ENCODE measurements at regions not wholly inside any gene's neighbourhood (a gene's known extent, or its start where the extent isn't known, plus 50 kb on each side); places are given as distances from the start of the nearest gene placed in this dataset.
"Not testable (repeated sequence)": the region's sequence is repeated elsewhere in the genome, so short reads cannot be mapped to it uniquely, and the experiment has no call there.

DNA sequence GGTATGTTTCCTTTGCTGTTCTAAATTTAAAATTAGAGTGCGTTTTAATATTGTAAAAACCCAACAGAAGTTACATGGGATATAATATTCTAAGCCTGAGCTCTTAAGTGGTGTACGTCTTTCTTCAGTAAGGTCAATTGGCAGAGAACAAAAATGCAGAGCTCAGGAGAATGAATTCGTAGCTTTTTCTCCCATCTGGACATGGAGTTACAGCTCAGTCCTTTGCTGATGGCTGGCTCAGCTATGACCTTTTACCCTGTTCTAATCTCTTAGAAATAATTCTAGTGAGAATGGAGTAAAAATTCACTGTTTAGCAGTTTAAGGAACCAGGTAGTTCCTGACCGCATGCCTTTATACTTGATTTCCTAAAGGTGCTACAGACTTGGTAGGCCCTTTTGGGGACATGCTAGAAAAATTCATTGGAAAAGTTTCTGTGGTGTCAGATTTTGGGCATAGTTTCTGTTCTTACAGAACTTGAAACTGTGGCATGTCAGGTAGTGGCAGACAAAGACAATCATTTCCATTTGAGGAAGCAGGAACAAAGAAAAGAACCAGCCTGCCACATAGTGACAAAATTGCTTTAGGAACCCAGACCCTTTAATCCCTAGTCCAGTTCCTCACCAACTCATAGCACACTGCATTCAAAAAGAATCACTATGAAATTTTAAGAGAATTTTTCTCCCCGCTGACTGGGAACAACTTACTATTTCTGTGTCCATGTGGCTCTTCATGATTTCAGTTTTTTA, 566.8 kb upstream of the ZNF804A start:
- no peak for DNase-seq

DNA sequence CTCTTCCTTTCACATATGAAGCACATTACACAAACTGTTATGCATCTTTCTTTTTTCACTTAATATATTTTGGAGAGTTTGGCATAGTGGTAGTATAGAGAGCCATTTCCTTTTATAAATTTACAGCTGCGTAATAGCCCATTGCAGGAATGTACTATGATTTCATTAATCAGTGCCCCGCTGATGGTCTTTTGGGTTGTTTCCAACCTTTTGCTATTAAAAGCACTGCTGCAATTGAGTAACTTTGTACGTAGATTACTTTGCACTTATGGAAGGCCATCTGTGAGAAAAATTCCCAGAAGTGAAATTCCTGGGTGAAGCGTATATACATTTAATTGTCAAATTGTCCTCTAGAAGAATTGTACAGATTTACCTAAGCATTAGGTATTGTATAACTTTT, 565.3 kb upstream of the ZNF804A start:
- DNase-seq, result no peak

DNA sequence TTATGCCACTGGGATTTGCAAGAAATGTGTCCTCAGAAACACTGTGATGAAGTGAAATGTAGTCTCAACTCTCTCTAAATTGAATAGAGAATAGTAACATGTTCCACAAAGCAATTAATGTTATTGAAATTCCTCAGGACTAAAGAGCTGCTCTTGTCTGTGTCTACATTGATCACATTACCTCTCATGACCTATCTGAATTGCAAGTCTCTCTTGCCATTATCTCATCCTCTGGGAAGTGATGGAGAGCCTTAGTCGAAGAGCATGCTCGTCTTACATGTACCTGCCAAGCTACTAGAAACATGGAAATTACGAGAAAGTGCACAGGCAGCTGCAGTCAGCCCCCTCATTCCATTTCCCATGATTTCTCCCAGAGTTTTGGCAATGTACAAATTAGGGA, 561.1 kb upstream of the ZNF804A start:
- no peak for DNase-seq

DNA sequence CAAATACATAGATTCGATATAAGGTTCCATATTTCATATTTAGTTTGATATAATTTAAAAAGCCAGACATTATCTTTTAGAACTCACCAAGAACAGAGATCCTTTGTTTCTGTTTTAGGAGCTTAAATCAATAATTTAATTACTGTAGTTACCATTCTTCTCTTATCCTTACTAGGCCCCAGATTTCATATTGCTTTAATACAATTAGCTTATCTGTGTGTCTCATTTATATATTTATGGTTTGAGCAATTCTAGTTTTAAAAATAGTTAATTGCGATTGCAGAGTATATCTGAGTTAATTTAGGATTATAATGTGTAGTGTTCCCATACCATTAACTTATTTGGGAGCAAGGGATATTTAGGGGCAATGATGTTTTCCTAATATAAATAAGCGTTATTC, 558.8 kb upstream of the ZNF804A start:
- no peak for DNase-seq

DNA sequence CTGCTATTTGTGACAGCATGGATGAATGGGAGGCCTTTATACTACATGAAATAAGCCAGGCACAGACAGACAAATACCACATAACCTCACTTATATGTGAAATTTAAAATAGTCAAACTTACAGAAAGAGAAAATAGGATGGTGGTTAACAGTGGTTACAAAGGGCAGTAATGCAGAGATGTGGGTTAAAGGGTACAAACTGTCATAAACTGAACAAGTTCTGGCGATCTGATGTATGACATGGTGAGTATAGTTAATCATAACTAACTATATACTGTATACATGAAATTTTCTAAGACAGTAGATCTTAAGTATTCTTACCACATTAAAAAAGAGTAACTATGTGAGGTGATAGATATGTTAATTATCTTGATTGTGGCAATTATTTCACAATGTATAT, 558.1 kb upstream of the ZNF804A start:
- DNase-seq, result no peak

DNA sequence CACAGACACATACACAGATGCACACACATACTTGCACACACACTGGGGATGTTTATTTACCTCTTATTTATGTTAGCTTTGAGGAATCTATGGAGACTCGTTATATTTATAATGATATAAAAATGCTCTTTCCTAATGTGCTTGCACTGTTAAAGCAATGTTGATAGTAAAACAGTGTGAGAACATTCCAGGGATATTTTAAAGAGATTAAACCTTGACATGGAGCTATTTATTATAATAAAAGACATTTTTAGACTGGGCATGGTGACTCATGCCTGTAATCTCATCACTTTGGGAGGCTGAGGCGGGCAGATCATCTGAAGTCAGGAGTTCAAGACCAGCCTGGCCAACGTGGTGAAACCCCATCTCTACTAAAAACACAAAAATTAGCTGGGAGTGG, 557.3 kb upstream of the ZNF804A start:
- DNase-seq, result no peak

DNA sequence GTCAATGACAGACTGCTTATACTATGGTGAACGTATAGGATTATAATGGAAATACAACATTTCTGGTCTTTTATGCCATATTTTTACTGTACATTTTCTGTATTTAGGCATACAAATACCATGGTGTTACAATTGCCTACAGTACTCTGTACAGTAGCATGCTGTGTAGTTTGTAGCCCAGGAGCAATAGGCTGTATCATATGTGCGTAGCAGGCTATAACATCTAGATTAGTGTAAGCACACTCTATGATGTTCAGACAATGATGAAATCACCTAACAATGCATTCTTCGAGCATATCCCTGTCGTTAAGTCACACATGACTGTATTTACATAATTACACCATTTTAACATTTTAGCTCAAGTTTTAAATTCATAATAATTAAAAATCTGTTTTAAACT, 556.6 kb upstream of the ZNF804A start:
- no peak for DNase-seq

DNA sequence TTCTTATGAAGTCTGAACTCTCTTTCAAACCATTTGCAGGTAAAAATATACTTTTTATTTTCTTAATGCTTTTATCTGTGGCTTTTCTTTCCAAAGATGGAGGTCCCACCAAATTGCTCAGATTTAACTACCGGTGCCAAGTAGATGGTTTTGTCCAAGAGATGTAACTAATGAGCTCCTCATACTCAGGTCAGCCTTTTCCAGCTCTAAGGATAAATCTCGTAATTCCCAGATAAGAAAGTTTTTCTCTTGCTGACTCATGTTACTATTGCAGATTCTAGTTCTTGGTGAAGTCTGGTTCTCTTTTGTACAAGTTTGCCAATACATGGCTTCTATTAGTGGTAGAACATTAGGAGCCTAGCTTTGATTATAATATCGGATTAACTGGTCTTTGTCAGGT, 550.8 kb upstream of the ZNF804A start:
- DNase-seq, result no peak

DNA sequence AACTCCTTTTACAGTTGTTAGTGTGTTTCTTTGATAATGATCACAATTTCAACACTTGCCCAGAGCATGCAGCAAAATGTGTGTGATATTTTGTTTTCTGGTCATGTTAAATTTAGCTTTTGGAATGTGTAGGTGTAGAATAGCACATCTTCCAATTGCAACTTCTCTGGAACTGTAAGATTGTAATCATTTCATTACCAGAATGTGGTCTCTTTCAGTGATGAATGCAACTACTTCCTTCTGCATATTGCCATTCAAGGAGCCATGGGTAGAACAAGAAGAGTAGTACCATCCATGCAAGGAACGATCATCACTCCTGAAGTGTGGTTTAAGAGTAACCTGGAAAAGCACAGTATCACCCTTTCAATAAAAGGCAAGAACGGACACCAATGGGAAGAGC, 548.8 kb upstream of the ZNF804A start:
- DNase-seq, result no peak

DNA sequence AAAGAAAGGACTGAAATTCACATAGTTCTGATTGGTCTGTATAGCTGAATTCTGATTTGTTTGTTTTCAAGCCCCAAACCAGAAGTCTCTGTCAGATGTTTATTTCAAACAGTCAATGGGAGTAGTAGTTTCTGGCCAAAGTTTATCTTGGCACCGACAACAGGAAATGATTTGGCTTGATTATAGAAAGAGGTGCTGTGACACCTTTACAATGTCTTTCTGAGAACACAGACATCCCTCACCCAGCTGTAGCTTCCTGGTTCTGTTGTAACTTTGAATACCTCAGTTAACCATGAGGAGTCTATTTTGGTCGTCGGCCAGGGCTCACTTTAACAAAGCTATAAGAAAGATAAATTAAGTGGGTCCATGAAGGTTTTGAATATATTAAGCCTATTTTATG, 545.0 kb upstream of the ZNF804A start:
- peak; percentile 78 for DNase-seq

DNA sequence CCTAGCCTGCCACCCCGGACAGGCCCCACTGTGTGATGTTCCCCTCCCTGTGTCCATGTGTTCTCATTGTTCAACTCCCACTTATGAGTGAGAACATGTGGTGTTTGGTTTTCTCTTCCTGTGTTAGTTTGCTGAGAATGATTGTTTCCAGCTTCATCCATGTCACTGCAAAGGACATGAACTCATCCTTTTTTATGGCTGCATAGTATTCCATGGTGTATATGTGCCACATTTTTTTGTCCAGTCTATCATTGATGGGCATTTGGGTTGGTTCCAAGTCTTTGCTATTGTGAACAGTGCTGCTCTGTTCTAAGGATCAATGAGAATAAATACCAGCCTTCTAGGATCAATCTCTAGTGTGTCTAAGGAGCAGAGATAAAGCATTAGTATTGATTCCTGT, 543.9 kb upstream of the ZNF804A start:
- not testable (repeated sequence) for DNase-seq

DNA sequence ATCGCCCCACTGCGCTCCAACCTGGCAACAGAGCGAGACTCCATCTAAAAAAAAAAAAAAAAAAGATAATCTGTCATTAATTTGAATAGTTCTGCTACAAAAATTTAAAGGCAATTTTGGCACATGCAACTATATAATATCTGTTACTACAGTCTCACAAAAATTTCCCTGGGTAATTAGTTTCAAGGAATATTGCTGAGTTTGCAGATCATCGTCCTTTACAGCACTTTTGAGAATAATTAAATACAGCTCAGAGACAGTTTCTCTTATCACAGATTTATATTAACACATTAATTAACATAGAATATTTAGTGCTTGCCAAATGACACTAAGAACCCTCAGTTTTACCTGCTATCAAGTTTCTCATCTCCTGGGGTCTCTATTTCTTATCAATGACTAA, 540.4 kb upstream of the ZNF804A start:
- no peak for DNase-seq

DNA sequence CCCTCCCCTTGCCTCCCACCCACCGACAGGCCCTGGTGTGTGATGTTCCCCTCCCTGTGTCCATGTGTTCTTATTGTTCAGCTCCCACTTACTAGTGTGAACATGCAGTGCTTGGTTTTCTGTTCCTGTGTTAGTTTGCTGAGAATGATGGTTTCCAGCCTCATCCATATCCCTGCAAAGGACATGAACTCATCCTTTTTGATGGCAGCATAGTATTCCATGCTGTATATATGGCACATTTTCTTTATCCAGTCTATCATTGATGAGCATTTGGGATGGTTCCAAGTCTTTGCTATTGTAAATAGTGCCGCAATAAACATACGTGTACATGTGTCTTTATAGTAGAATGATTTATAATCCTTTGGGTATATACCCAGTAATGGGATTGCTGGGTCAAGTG, 538.1 kb upstream of the ZNF804A start:
- not testable (repeated sequence) for DNase-seq

DNA sequence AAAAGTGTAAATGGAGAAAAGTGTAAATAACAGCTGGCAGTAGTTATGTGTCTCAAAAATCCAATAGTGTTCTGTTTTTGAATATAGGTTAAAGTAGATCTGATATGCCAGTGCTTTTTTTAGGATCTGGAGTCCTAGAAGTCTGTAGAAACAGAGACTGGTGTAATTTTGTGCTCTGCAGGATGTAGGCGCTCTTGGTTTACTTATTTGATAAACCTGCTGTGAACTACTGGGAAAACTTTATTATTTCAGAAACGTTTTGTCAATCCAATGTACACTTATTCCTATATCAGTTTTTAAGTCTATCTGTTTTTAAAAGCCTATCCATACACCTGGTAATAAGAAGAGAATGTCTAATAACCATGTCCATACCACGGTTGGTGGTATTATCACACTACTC, 530.8 kb upstream of the ZNF804A start:
- DNase-seq, result no peak

DNA sequence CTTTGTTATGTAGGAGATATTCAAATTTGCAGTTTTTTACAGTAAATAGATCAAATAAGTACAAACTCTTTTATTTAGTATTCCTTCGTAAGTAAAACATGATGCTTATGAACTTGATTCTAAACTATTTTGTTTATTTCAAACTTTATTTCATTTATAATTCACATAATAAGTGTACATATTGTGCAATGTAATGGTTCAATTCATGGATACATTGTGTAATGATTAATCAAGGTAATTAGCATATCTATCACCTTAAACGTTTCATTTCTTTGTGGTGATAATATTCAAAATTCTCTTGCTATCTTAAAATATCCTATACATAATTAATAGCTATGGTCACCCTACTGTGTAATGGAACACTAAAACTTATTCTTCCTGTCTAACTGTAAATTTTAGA, 525.9 kb upstream of the ZNF804A start:
- no peak for DNase-seq

DNA sequence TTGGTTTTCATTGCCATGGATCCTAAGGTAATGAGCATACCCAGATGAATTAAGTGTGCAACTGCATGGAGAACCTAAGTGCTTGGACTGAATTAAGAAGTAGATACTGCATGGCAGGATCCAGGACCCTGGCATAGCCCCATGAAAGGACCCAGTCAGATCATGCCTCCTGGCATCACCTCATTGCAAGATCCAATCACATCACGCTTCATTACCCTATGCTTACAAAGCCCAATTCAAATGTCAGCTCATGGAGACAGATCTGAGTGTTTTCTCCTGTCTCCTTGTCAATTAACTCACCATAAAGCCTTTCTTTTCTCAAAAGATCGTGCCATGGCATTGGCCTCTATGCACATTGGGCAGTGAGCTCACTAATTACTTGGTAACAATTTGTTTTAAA, 519.8 kb upstream of the ZNF804A start:
- no peak for DNase-seq

DNA sequence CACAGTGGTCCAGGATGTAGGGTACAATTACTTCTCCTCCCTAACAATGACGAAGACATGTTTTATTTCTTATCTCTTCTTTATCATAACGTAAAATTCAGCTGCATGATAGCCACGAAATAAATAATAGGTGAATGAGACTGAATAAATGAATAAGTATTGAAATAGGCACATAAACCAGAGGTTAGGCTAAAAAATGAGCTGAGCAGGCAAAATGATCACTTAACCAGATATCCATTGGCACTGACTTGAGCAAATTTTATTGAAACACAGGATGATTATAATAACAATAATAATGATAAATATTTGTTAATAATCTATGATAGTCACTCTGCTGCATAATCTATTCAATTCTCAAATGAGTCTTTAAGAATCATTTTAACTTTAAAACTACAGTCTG, 506.9 kb upstream of the ZNF804A start:
- no peak for DNase-seq

DNA sequence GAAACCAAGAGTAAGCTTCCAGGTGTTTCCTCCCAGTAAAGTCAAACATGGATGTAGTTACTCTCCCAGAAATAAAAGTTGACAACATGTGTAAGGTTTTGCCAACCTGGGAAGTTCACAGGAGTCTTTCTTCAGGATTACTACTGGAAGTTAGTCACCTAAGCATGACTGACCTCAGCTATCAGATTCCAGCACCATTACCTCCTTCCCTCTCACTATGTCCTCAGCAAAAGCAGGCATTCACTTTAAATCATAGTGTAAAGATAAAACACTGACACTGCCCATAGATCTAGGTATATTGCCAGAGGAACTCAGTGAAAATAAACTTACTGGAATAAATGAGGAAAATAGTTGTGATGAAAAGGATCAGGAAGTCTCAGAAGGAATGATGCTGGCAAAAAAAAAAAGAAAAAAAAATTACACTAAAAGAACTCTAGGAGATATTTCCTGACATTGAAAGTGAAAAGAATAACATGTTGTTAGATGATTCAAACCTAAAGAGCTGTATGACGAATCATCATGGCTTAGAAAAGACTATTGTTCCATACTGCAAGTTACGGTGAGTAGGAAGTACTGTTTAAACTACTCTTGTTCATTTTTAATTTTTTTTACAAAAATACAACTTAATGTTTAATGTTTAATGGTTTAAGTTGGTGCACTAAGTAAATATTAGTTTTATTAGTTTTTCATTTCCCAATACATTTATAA, 484.5 kb upstream of the ZNF804A start:
- DNase-seq, result no peak

DNA sequence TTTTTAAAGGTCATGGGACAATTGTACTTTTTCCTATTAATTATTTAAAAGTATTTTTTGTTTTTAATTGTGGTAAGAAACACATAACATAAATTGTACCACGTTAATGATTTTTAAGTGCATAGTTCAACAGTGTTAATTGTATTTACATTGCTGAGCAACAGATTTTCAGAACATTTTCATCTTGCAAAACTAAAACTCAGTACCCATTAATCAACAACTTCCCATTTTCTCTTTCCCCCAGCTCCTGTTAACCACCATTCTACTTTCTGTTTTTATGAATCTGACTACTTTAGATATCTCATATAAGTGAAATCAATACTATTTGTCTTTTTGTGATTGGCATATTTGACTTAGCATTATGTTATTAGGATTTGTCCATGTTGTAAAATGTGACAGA, 483.9 kb upstream of the ZNF804A start:
- DNase-seq, result no peak

DNA sequence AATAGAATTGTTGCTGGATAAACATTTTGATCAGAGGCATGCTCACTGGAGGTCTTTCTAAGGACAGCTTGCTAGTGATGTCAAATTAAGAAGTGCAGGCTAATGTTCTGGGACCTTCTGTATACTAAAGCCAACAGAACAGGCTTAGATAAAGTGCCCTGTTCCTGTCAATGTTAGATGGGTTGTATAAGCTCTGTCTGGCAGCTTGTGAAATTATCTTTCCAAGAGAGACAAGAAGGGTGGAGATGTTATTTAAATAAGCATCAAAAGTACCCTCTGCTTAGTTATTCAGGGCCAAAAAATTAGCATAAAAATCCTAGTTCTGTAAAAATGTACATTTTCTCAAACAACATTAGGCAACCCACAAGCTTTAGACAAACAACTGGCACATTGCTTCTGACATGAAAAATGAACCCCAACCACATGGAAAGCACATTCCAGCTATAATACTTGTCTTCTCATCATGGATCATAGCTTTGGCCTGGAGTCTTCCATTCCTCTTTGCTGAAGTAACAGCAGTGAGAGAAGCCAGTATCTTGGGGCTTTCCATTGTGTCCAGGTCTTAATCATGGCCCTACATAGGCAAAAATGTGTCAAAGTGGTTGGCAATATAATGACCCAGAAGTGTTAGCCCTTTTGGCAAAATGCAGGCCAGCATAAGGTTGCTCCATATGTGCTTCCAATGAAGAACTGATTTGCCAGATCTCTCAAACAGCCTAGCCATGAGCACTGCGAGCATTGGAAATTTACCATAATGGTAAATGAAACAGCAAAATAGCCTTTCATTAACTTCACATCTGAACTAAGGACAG, 478.1 kb upstream of the ZNF804A start:
- DNase-seq, result no peak

DNA sequence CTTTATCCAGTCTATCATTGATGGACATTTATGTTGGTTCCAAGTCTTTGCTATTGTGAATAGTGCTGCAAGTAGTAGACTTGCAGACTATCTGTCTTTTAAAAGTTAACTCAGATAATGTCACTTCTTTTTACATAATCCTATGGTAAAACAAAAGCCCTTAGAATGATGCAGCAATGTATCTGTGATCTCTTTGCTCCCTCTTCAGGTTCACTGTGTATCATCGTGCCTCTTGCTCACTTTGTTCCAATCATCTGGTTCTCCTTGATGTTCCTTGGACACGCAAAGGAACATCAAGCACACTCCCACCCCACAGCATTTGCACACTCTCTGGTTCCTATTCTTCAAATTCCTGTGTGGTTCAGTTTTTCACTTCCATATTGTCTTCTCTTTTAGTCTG, 472.5 kb upstream of the ZNF804A start:
- DNase-seq, result no peak

DNA sequence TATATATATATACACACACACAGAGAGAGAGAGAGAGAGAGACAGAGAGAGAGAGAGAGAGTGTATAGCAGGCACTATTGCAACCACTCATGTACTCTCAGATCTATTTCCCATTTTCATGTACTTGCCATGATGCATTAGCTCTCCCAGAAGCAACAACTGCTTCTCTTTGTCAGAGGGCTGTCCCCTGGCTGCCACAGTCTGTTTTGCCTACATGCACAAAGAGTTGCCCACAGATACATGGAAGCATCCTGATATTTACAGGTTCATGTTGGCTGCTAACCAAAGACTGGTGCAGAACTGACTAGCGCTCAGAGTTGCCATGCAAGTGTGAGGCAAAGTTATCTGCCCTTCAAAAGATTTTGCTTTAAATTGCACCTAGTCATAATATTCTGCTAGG, 469.3 kb upstream of the ZNF804A start:
- no peak for DNase-seq

DNA sequence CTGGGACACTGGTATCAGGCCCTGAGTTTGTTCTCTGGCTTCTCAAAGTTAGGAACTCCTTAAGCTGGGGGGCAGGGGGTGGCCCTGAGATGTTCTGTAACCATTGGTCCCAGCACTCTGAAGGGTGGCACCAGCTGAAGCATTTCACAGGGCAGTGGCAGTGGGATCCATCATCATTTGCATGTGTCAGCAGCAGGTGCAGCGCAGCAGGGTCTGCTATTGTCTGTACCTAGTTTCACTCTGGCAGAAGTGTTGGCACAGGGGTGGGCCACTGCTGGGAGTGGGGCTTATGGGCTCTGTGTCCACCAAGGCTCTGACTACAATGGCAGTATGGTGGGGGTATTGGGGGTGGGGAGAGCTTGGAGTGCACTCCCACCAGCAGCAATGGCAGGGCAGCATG, 460.4 kb upstream of the ZNF804A start:
- no peak for DNase-seq

DNA sequence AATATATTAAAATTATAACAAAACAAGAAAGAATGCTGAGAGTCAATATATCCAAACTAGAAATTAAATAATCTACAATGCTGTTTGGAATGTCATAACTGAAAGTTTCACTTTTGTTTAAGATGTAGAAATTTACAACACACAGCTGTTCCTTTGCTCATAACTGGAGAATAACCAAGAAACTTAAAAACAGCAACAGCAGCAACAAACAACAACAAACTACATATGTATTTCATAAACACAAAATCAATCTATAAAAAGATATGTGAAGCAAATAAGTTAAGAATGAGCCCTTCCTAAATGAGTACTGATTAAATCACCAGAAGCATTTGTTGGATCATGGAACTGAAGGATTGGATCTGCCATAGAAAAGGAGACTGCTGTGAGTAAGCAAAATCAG, 456.5 kb upstream of the ZNF804A start:
- DNase-seq, result no peak

All from SHP77 treated with DMSO at 0.1 percent for 48 hours (cell line).